ENCODE measurements at regions not wholly inside any gene's neighbourhood (a gene's known extent, or its start where the extent isn't known, plus 50 kb on each side); places are given as distances from the start of the nearest gene placed in this dataset.

- TF ChIP-seq POLR2A (IDR thresholded peaks at IDR 0.05) = no peak
- no peak for TF ChIP-seq CTCF (IDR thresholded peaks at IDR 0.05)
These were observed 325.8 kb upstream of the NR5A2 start for GRCh38 chr1:199701726-199702125.

All from thyroid gland (tissue), 4 donors.